Stromal cell of bone marrow (primary cell): ENCODE measurements at regions not wholly inside any gene's neighbourhood (a gene's known extent, or its start where the extent isn't known, plus 50 kb on each side); places are given as distances from the start of the nearest gene placed in this dataset.

Experiments
- DNase-seq: peaks from one replicate; pipeline ENCODE4 v3.0.0-alpha.2; 2012; ENCODE audit warnings: low read depth

DNA sequence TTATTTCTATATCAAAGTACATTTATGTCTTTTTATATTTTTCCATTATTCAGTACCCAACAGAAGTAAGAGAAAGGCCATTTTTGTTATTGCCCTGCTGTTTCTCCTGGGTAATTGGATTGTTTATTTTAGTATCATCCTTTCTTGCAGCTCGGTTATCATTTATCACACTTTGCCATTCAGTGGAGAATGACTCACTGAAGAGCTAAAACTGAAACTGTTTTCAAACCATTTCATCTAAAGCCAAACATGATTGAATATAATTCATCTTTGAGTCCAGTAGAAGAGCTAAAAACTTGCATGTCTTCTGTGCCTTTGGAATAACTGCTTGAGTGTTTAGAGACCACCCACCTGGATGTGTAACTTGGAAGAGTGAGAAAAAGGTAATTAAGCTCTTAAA lies 139.5 kb upstream of the PRDM9 start:
- no peak for DNase-seq

DNA sequence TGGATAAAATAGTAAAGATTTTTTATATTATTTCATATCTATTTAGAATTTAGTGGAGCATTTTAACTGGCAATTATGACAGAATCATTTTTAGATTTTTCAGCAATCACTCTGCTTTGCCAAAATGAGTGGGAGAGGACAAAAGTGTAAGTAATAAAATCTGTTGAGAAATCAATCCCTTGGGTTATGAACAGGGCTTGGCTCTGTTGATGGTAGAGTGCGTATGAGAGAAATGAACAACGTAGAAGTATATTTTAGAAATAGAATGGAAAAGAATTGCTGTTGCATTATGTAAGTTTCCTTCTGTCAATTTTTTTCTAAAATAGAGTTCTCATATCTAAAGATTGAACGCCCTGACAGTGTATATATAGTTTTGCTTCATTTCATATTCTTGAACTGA lies 154.1 kb upstream of the PRDM9 start:
- DNase-seq = no peak

DNA sequence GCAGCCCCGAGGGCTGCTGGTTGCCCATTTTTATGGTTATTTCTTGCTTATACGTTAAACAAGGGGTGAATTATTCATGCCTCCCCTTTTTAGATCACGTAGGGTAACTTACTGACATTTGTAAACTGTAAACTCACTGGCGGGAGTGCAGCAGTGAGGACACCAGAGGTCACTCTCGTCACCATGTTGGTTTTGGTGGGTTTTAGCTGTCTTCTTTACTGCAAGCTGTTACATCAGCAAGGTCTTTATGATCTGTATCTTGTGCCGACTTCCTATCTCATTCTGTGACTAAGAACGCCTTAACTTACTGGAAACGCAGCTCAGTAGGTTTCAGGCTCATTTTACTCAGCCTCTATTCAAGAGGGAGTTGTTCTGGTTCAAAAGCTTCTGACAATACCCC lies 155.0 kb upstream of the PRDM9 start:
- no peak for DNase-seq

DNA sequence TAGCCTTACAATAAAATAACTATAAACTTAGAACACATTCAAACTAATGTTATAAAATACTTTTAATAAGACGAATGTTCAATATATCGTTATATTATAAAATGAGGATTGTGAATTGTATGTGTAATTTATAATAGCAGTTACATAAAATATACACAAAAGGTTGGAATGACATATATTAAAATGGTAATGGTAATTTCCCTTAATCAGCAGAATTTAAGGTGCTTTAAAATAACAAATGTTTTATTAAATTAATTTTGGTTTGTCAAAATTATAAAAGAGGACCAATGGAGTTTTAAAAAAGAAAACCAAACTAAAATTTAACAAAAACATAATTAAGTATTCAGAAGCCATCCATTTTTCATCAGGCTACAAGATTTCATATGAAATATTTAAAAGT lies 164.3 kb upstream of the PRDM9 start:
- no peak for DNase-seq

DNA sequence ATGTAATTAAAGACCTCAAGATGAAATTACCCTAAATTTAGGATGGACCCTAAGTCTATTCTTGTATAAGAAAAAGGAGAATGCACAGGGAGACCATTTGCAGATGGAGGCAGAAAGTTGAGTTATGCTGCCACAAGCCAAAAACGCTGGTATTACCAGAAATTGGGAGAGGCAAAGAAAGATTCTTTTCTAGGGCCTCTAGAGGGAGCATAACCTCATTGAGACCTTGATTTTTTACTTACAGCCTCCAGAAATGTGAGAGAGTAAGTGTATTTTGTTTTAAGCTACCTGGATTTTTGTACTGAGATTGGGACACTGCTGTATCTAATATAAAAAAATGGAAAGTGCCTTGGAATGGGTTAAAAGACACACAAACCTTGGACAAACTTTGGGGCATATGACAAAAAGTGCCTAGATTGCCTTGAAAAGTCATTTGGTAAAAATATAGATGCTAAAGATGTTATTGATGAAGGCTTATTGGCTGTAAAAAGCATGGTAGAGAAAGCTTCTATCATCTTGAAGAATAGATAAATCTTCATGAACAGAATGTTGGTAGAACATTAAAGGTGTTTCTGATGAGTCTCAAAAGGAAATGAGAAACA lies 174.7 kb upstream of the PRDM9 start:
- DNase-seq = no peak

DNA sequence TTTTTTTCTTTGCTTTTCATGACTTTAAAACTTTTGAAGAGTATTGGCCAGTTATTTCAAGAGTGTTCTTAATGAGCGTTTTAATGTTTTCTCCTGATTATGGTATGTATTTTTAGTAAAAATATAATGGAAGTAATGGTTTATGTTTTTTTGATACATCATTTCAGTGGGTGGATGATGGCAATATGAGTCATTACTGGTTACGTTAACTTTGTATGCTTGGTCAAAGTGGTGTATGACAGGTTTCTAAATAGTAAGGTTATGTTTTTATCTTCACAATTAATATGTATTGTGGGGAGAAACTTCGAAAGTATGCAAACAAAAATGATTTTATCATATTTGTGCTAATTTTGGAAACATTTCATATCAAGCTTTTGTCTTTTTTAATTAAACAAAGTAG lies 176.7 kb upstream of the PRDM9 start:
- no peak for DNase-seq

DNA sequence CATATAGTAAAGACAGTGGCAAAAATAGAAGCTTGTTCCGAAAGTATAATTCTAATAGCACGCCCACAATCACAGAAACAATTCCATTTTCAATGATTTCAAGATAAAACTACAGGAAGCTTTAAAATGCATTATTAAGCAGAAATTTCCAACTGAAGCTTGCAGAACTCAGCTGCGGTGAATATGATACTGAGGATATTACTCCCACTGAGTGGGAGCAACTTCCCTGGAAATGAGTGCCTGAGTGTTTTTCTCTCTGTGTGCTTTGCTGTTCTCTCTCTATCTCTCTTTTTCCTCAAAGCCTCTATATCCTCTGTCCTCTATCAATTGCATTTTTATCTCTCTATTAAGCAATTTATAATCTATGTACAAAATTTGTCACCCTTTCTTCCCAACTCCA lies 187.5 kb upstream of the PRDM9 start:
- no peak for DNase-seq

DNA sequence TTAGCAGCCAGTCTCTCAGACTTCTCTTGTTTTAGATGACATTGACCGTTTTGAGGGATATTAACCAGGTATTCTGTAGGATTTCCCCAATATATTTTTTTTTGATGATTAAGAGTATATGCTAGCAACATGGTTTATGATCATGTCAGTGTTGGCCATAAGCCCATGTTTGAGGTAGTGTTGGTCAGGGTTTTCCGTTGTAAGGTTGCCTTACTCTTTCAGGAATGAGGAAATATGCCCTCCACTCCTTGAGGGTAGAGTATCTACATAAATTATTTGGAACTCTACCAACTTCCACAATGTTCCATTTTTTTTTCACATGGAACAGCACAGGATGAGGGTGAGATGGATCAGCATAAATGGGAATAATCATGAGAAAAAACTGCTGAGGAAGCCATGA lies 188.4 kb upstream of the PRDM9 start:
- no peak for DNase-seq

DNA sequence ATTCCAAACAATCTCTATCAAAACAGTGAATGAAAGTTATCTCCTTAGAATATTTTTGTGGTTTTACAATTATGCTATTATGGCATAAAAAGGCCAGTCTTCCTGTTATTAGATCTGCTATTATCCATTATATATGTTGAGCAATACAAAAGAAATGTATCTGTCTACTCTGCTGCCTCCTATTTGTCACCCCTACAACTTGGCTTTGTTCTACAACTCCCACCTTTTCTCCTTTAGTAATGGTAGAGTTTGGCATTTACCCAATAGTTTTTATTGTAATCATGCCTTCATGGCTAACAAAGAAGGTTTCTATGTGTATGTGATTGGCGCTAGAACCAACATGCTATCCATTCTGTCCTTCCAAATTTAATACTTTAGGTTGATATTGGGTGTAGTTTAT lies 189.2 kb upstream of the PRDM9 start:
- no peak for DNase-seq

DNA sequence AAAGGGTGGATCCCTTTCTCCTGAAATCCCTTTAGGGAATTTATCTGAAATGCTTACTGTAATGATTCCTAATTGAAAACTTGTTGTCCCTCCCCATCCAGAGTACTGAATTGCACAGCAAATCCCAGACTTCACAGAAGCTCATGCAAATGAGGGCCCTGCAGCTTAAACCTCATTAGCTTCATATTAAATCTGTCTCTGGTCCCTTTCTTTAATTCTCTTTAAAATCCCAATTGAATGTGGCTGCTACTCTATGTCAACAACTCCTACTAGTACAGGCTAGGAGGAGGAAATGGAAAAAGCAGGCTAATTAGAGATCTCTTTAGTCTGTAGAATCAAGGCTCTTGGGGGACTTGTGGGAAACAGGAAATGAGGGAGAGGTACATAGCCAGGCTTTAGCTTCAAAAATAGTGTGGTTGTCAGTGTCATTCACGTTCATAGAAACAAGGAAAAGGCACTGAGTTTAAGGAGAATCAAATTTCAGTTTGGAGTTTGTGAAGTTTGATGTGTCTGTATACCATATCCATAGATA lies 191.3 kb upstream of the PRDM9 start:
- DNase-seq = no peak

DNA sequence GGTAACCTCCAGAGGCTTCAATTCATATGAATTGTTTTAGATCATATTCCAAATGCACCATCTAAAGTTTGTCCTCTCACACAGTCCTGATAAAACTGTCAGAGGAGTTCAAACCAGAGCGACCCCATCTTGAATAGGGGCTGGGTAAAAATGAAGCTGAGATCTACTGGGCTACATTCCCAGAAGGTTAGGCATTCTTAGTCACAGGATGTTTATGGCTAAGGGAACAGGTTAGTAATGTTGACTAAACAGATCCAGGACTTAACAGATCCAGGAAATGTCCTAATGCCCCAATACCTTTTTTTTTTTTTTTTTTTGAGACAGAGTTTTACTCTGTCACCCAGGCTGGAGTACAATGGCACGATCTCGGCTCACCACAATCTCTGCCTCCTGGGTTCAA lies 192.6 kb upstream of the PRDM9 start:
- no peak for DNase-seq

DNA sequence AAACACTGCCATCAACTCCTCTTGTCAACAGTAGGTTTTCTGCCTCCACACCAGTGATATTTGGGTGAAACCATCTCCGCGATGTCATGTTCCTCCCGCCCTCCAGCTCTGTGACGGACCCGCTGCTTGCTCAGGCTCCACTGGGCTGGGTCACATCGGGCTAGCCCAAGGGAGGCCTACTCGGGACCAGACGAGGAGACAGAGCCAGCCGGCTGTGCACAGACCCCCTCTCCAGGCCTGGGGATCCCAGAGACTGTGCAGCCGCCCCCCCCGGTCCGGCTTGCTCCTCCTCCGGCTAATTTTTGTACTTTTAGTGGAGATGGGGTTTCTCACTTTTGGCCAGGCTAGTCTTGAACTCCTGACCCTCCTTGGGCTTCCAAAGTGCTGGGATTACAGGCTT lies 202.4 kb upstream of the PRDM9 start:
- DNase-seq = no peak

DNA sequence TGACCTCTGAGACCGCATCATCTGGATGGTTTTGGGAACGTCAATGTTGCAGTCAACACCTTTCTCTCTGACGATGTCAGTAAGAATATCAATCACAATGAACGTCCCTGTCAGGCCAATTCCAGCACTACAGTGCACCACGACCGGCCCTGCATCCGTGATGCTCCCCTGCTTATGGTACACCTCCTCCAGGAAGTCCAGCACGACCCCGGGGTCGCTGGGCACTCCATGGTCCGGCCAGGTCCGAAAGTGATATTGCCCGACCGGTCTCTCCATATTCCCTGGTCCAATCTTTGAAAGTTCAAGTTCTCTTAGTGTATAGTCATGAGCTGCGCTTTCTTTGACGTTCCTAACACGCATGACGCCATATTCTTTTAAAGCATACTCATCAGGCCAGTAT lies 203.6 kb upstream of the PRDM9 start:
- DNase-seq = no peak

DNA sequence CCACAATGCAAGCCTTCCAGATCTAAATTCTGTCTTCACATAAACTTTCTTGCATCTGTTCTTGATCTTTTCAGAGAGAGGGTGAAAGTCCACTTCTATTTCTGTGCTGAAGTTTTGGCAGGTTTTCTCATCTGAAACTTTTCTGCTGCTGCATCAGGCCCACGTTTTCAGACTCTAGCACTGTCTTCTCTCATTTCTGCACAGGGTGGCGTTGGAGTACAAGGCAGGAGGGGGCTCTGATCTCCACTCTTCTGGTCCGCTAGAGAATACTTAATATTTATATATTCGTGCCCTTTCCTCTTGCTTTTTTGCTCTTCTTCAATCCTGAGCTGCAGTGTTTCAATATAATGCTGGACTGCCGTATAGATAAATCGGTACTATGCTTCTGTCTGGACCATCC lies 204.0 kb upstream of the PRDM9 start:
- DNase-seq = no peak

DNA sequence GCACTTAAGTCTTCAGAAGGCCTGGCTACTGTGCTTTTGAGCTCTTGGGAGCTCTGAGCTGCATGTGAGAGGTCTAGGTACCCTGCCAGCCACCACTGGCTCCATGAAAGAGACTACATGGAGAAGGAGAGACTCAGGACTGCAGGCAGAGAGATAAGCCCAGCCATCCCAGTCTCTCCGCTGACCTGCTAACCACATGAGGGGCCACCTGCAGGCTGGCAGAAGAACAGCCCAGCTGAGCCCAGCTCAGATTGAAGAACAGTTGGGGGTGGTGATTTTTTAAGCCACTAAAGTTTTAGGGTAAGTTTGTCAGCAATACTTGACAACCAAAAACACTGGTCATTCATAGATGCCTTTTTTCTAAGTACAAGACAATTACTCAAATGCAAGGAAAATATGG lies 205.0 kb upstream of the PRDM9 start:
- no peak for DNase-seq

DNA sequence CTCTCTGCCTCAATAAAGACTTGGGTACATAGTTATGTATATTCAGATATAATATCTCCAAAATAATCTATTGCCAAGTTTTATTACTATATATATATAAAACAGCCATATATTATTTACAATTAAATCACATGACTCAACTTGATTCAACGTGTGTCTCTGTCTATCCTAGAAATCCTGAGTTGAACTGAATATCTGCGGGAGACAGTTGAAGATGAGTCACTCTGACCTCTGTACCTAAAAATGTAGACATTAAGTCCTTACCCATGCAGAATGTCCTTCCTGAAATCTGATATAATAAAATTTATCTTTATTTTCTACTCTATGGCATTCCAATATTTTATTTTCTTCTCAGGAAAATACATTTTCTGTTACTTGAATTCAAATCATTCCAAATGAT lies 218.2 kb upstream of the PRDM9 start:
- no peak for DNase-seq

DNA sequence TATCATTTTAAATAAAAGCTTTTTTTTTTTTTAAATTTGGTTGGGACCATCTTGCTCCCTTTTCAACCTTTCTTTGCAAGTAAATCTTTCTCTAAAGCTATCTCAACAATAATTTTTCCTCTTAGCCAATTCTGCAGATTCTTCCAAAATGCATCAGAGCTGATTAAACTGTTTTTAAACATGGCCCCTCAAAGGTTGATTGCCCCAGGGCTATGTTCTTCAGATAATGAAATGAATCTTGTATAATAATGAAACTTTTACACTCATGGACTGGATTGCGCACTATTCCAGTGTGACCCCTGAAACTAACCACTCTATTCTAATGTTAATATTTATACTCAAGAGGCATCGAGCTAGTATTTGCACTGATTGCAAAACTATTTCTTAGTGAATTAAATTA lies 222.8 kb upstream of the PRDM9 start:
- DNase-seq = no peak

DNA sequence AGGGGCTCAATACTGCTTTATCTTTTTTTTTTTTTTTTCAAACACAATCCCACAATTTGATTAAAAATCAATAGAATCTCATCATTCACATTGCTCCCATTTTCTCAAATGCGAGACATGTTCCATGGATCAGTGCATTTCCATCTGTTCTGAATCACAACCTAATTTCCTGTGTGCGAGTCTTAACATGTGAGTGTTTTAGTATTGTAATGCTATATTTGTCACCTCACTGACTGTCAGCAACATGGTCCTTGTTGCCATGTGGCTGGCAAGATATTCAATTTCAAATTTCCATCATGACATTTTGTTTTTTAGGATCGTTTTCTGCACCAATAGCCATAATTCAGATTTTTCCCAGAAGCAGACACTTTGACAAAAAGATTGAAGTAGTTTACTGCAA lies 233.2 kb upstream of the PRDM9 start:
- no peak for DNase-seq

DNA sequence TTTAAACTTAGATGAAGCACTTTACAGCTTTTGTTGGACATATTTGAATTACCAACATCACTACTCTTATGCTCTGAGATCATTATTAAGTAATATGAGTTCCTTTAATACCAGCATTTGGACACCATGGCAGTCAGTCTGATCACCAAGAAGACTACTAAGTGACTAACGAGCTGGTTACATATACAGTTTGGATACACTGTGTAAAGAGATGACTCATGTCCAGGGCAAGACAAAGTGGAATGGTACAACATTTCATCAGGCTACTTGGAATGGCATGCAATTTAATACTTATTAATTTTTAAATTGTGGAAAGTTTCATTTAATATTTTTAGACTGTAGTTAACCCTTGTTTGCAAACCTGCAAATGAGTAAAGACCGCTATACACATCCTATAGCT lies 237.4 kb upstream of the PRDM9 start:
- DNase-seq = no peak

DNA sequence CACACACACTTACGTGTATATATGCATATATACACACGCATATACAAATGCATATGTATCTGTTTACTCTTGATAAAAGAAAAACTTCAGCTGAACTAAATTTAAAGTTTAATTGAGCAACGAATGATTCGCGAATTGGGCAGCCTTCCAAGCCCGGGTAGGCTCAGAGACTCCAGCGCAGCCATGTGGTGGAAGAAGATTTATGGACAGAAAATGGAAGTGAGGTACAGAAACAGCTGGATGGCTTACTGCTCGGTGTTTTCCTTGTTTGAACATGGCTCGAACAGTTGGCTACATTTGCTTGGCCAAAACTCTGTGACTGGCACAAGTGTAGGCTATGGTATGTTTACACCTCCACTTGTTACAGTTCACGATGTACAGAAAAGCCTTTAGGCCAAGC lies 239.3 kb upstream of the PRDM9 start:
- DNase-seq = no peak

DNA sequence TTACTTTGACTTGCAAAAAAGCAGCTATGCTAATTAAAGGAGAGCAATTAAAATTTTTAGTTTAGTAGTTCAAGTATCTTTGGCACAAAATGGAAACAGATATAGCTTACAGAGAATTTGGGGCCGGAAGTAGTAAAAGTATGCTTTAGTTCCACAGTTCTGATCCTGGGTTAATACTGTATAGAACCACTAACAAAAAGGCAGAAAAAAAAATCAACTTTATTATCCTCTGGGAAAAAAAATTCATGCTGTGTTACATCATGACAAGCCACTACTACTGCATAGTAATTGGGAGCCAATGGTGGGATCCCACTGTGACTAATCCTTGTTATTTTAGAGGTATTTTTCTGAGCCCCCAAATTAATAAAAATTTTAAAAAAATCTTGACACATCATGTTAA lies 246.8 kb upstream of the PRDM9 start:
- no peak for DNase-seq

DNA sequence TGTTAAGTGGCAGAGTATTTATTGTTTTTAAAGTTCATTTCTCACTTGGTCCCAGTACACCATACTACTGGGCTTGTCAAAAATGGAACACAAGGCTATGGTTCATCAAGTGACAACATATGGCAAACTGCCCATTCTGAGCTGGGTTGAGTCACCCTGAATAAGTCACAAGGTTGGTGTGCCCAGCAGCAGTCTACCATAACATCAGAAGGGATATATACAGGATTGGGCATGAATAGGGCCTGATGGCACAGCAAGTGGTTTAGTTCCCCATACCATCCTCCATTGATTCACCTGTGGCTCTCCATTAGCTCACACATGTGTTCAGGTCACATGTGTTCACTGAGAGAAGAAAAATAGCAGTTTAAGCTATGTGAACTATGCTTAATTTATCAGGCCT lies 249.8 kb upstream of the PRDM9 start:
- DNase-seq = no peak

DNA sequence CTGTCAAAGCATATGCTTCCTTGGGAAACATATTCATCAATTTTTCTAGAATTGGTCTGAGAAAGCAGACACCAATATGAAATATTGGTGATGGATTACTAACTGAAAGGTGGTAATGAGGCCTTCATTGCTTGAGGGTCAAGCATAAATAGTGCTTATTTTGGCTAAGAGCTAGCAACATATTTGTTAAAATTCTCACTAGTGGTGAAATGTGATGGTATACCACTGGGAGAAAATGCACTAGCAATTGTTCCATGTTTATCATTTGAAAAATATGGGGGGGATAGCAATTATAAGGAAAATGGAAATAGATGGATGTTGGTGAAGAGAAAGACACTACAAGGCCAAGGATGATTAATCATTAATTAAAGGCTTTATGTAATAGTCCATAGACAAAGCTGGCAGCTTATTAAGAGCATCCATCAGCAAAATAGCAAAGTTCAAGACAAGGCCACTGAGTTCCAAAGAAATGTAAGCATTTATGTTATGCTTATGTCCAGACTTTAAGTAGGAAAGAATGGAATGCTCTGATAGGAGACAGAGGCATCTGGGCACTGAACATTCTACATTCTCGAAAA lies 253.7 kb upstream of the PRDM9 start:
- no peak for DNase-seq

DNA sequence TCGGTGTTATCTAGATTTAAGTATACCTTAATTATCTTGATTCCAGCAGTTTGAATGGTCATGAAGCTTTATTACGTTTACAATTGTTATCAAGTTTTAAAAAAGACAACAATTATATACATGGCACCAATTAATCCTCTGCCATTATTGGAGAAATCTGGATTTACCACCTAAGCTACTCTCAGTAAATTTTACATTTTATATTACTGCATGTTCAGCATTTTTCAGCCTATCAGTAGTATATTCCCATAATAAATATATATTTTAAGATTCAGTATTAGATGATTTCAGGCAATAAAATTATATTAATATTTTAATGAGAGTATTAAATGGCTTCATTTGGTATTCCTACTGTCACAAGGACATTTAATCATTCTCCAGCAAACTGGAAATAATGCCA lies 264.5 kb upstream of the PRDM9 start:
- no peak for DNase-seq

DNA sequence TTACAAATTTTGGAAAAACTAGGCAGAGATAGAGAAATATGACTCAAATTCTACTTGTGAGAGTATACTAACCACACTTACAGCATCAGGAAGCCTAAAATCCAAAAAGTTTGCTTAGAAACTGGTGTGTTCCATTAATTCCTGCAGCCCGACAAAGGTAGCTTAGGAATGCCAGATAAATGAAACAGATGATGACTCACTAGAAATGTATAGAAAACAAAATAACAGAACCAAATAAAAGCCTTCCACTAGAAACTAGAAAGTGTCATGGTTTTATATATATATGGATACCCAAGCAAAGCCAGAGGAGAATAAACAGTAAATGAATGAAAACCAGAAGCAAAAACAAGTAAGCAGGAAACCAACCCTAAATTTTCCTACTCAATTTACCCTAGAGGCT lies 272.2 kb upstream of the PRDM9 start:
- no peak for DNase-seq
